Transverse colon (tissue), 4 donors: ENCODE measurements at regions not wholly inside any gene's neighbourhood (a gene's known extent, or its start where the extent isn't known, plus 50 kb on each side); places are given as distances from the start of the nearest gene placed in this dataset.

Experiments
- POLR2AphosphoS5 ChIP-seq, 3 donors: sonication (generic); formaldehyde crosslinking; IDR thresholded peaks; one replicate each; pipeline ENCODE4 v1.6.1; 2016; ENCODE audit warnings: antibody characterized with exemption in 3 of 3
- TF ChIP-seq, protein P1 (sequence below), 5 experiments: fragments of 200-600 bp in 3 of 5; fragments of 450-650 bp in 2 of 5; sonication (generic) in 3 of 5; IDR thresholded peaks; 1 replicate in 2 of 5; 2 replicates in 3 of 5; pipeline ENCODE4 v1.5.1; 2016 to 2017; ENCODE audit warnings: antibody characterized with exemption in 5 of 5, inconsistent platforms in 3 of 5, mild to moderate bottlenecking in 2 of 5, moderate library complexity in 1 of 5

- TF ChIP-seq, protein P1, sequence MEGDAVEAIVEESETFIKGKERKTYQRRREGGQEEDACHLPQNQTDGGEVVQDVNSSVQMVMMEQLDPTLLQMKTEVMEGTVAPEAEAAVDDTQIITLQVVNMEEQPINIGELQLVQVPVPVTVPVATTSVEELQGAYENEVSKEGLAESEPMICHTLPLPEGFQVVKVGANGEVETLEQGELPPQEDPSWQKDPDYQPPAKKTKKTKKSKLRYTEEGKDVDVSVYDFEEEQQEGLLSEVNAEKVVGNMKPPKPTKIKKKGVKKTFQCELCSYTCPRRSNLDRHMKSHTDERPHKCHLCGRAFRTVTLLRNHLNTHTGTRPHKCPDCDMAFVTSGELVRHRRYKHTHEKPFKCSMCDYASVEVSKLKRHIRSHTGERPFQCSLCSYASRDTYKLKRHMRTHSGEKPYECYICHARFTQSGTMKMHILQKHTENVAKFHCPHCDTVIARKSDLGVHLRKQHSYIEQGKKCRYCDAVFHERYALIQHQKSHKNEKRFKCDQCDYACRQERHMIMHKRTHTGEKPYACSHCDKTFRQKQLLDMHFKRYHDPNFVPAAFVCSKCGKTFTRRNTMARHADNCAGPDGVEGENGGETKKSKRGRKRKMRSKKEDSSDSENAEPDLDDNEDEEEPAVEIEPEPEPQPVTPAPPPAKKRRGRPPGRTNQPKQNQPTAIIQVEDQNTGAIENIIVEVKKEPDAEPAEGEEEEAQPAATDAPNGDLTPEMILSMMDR (IDR thresholded peaks at IDR 0.05), result no peak
- TF ChIP-seq POLR2AphosphoS5 (IDR thresholded peaks at IDR 0.05), result no peak
These were observed 1239.6 kb upstream of the SORCS1 start for GRCh38 chr10:108404155-108404554.
